ENCODE measurements at regions not wholly inside any gene's neighbourhood (a gene's known extent, or its start where the extent isn't known, plus 50 kb on each side); places are given as distances from the start of the nearest gene placed in this dataset.
A peak's percentile ranks its signal among the peaks of the same experiment; 100 is the strongest.

DNA sequence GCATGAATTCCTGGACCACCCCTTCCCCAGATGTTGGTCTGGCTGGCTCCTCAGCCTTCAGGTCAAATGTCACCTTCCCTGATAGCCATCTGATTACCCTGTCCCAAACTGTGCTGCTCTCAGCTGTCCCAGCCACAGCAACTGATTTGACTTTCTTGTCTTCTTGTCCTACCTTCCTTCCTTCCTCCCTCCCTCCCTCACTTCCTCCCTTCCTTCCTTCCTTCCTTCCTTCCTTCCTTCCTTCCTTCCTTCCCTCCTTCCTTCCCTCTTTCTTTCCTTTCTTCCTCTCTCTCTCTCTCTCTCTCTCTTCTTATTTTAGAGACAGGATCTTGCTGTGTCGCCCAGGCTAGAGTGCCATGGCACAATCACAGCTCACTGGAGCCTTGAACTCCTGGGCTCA lies 242.5 kb downstream of the RPS24 start:
- peaks cover 7% of the 10 kb centered on the region; the same call in 1 of the 2 replicates for H3K9me3 ChIP-seq (ENCODE audit: insufficient read depth, low read length)
- H3K27me3 ChIP-seq (ENCODE audit: insufficient read depth, insufficient read length) = peaks cover 2% of the 10 kb centered on the region
- no peak for DNase-seq (ENCODE audit: low read depth, low spot score)
- H3K4me1 ChIP-seq (ENCODE audit: insufficient read depth, insufficient read length) = no peaks in the 10 kb centered on the region
- no peak overlapping the region for H3K4me3 ChIP-seq (ENCODE audit: insufficient read length, low read depth)
- TF ChIP-seq YY1 (IDR thresholded peaks at IDR 0.05; ENCODE audit: insufficient read depth, insufficient read length) (no peak), ZNF274 (IDR thresholded peaks at IDR 0.05; ENCODE audit: low read depth, low read length) (no peak), SUZ12 (IDR thresholded peaks at IDR 0.05; ENCODE audit: extremely low read depth, insufficient read depth, insufficient read length) (no peak)
- no peaks in the 10 kb centered on the region for H3K36me3 ChIP-seq (ENCODE audit: insufficient read depth, insufficient read length, low read length)
- H3K9ac ChIP-seq (ENCODE audit: insufficient read length, low read depth) = no peak overlapping the region

DNA sequence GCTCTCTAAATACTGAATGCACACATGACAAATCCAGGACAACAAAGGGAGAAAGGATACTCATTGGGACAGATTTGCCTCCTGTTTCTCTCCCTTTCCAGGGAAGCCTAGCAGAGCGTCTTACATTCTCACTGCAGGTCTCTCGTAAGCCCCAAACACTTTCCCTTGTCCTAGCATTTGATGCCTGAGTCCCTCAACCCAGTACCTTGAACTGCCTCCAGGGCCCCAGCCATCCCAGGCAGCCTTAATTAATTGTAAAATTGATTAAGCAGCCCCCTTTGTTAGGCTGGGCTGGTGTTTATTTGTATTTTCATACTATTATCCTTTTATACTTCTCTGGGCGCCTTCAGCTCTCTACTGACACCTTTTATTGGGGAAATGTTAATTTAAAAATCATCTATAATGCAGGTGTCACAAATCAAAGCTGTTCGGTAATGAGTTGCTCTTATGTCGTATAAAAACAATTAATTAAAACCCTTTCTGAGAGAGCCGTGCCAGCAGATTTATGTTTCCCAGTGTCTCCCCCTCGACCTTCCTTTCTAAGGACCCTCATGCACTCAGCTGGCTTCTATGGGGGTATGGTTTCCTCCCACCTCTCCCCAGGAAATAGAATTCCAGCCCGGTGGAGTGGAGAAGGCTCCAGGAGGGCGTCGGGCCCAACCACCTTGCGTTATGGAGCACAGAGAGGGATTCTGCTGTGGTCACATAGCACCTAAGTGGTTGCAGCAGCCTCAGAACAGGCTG lies 243.8 kb downstream of the RPS24 start:
- peaks cover 6% of the 10 kb centered on the region for H3K4me1 ChIP-seq (ENCODE audit: insufficient read depth, insufficient read length)
- peaks cover 3% of the 10 kb centered on the region; the same call in 1 of the 2 replicates for H3K9me3 ChIP-seq (ENCODE audit: insufficient read depth, low read length)
- DNase-seq (ENCODE audit: low read depth, low spot score) = no peak
- peaks cover 2% of the 10 kb centered on the region for H3K27me3 ChIP-seq (ENCODE audit: insufficient read depth, insufficient read length)
- H3K9ac ChIP-seq (ENCODE audit: insufficient read length, low read depth) = no peak overlapping the region
- no peak for TF ChIP-seq SUZ12 (IDR thresholded peaks at IDR 0.05; ENCODE audit: extremely low read depth, insufficient read depth, insufficient read length)
- TF ChIP-seq ZNF274 (IDR thresholded peaks at IDR 0.05; ENCODE audit: low read depth, low read length) = no peak
- TF ChIP-seq YY1 (IDR thresholded peaks at IDR 0.05; ENCODE audit: insufficient read depth, insufficient read length) = no peak
- no peak overlapping the region for H3K4me3 ChIP-seq (ENCODE audit: insufficient read length, low read depth)
- no peaks in the 10 kb centered on the region for H3K36me3 ChIP-seq (ENCODE audit: insufficient read depth, insufficient read length, low read length)

DNA sequence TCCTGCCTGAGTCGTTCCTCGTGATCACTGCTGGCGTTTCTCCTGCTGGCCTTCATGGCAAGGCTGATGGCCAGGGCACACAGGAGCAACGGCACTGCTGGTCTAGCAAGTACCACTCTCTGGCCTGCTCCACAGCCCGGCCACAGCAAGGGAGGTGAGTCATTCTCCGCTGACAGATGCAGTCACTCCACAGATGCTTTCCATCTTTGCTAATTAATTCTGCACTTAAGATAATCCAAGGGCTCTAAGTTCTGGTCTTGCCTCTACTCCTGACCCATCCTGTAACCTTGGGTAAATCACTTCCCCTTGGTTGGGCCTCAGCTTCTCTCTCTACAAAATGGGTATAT lies 244.4 kb downstream of the RPS24 start:
- Histone ChIP-seq H3K9me3 (ENCODE audit: insufficient read depth, low read length) (no peaks in the 10 kb centered on the region), H3K27me3 (ENCODE audit: insufficient read depth, insufficient read length) (peaks cover 2% of the 10 kb centered on the region), H3K4me1 (ENCODE audit: insufficient read depth, insufficient read length) (peaks cover 7% of the 10 kb centered on the region), H3K36me3 (ENCODE audit: insufficient read depth, insufficient read length, low read length) (no peaks in the 10 kb centered on the region), H3K4me3 (ENCODE audit: insufficient read length, low read depth) (no peak overlapping the region), H3K9ac (ENCODE audit: insufficient read length, low read depth) (no peak overlapping the region)
- no peak for TF ChIP-seq ZNF274 (IDR thresholded peaks at IDR 0.05; ENCODE audit: low read depth, low read length)
- TF ChIP-seq SUZ12 (IDR thresholded peaks at IDR 0.05; ENCODE audit: extremely low read depth, insufficient read depth, insufficient read length) = no peak
- TF ChIP-seq YY1 (IDR thresholded peaks at IDR 0.05; ENCODE audit: insufficient read depth, insufficient read length) = no peak
- no peak for DNase-seq (ENCODE audit: low read depth, low spot score)

DNA sequence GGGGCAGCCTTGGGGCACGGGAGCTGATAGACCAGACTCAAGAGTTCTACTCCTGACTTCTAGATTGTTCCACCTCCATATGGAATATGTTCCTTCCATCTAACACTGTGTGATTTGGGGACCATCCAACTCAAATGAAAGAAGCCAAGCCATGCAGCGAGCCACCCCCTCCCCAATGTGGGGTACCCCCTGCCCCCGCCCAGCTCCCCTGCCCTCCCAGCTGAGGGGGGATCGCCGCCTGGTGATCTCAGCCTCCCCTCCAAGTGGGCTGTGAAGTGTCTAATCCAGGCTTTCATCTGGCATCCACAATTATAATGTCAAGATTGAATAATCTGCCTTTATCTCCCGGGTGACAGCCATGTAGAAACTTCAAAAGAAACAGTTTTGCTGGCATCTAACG lies 246.1 kb downstream of the RPS24 start:
- TF ChIP-seq SUZ12 (IDR thresholded peaks at IDR 0.05; ENCODE audit: extremely low read depth, insufficient read depth, insufficient read length) (no peak), ZNF274 (IDR thresholded peaks at IDR 0.05; ENCODE audit: low read depth, low read length) (no peak), YY1 (IDR thresholded peaks at IDR 0.05; ENCODE audit: insufficient read depth, insufficient read length) (no peak)
- H3K9ac ChIP-seq (ENCODE audit: insufficient read length, low read depth) = no peak overlapping the region
- H3K4me1 ChIP-seq (ENCODE audit: insufficient read depth, insufficient read length) = peaks cover 8% of the 10 kb centered on the region
- no peaks in the 10 kb centered on the region for H3K9me3 ChIP-seq (ENCODE audit: insufficient read depth, low read length)
- DNase-seq (ENCODE audit: low read depth, low spot score) = no peak
- H3K36me3 ChIP-seq (ENCODE audit: insufficient read depth, insufficient read length, low read length) = no peaks in the 10 kb centered on the region
- no peak overlapping the region for H3K4me3 ChIP-seq (ENCODE audit: insufficient read length, low read depth)
- H3K27me3 ChIP-seq (ENCODE audit: insufficient read depth, insufficient read length) = no peaks in the 10 kb centered on the region

DNA sequence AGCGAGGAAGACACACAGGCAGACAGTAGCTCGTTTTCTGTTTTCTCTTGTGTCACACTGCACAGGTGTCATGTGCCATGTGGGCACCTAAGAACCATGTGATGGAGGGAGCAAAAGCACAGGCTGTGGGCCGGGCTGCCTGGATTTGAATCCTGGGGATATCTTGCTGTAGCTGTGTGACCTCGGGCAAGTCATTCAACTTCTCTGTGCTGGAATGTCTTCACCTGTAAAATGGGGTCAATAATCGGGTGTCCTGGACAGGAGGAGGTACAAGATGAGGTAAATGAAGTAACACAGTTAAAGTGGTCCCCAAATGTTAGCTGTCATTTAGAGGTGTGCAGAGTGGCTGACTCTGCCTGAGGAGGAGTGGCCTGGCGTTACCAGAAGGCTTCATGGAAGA lies 246.9 kb downstream of the RPS24 start:
- Histone ChIP-seq H3K4me1 (ENCODE audit: insufficient read depth, insufficient read length) (peaks cover 8% of the 10 kb centered on the region), H3K9me3 (ENCODE audit: insufficient read depth, low read length) (no peaks in the 10 kb centered on the region), H3K9ac (ENCODE audit: insufficient read length, low read depth) (no peak overlapping the region), H3K4me3 (ENCODE audit: insufficient read length, low read depth) (no peak overlapping the region), H3K27me3 (ENCODE audit: insufficient read depth, insufficient read length) (no peaks in the 10 kb centered on the region), H3K36me3 (ENCODE audit: insufficient read depth, insufficient read length, low read length) (no peaks in the 10 kb centered on the region)
- TF ChIP-seq YY1 (IDR thresholded peaks at IDR 0.05; ENCODE audit: insufficient read depth, insufficient read length) = no peak
- TF ChIP-seq ZNF274 (IDR thresholded peaks at IDR 0.05; ENCODE audit: low read depth, low read length) = no peak
- no peak for TF ChIP-seq SUZ12 (IDR thresholded peaks at IDR 0.05; ENCODE audit: extremely low read depth, insufficient read depth, insufficient read length)
- no peak for DNase-seq (ENCODE audit: low read depth, low spot score)

DNA sequence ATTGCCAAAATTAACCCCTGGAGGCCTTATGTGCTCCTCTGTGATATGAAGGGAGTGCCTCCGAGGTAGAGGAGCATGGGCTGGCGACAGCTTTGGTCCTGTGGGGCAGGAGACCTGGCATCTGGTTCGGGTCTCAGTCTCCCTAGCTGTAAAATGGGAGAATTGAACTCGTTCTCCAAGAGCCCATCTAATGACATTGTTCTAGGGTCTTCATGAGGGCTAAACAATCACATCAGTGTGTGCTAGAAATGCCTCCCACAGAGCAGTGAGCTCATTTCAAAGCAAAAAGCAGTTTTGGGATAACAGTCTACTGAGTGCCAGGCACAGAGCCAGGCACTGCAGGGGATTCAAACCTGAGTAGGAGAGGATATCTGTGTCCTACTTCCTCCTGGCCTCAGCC lies 248.0 kb downstream of the RPS24 start:
- Histone ChIP-seq H3K9ac (ENCODE audit: insufficient read length, low read depth) (no peak overlapping the region), H3K9me3 (ENCODE audit: insufficient read depth, low read length) (no peaks in the 10 kb centered on the region), H3K4me1 (ENCODE audit: insufficient read depth, insufficient read length) (peaks cover 8% of the 10 kb centered on the region), H3K27me3 (ENCODE audit: insufficient read depth, insufficient read length) (no peaks in the 10 kb centered on the region), H3K4me3 (ENCODE audit: insufficient read length, low read depth) (no peak overlapping the region), H3K36me3 (ENCODE audit: insufficient read depth, insufficient read length, low read length) (no peaks in the 10 kb centered on the region)
- TF ChIP-seq ZNF274 (IDR thresholded peaks at IDR 0.05; ENCODE audit: low read depth, low read length) (no peak), YY1 (IDR thresholded peaks at IDR 0.05; ENCODE audit: insufficient read depth, insufficient read length) (no peak), SUZ12 (IDR thresholded peaks at IDR 0.05; ENCODE audit: extremely low read depth, insufficient read depth, insufficient read length) (no peak)
- DNase-seq (ENCODE audit: low read depth, low spot score) = no peak

DNA sequence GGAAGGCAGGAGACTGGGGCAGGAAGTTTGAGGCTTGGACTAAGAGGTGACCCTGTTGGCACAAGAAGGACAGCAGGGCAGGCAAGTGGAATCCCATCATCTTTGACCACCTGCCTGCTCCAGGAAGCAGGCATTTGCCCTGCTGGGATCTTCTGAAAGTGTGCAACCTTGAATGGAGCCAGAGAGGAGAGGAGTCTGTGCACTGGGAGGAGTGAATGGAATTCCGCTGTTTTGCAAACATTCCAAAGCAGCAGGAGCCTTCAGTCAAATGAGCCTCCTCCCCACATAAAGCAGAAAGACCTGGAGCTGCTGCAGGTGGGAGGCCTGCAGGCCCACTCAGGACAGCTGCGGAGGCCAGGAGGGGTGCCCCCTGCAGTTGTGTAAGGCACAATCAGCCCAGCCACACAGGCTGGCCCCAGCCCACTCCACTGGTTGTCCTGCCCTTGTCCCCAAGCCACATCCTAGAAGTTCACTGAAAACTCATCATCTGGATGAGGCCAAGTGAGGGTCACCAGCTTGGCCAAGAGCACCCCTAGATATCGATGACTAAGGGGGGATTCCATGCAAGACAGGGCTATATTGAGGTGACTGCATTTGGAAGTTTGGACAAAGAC lies 249.5 kb downstream of the RPS24 start:
- TF ChIP-seq SUZ12 (IDR thresholded peaks at IDR 0.05; ENCODE audit: extremely low read depth, insufficient read depth, insufficient read length) = no peak
- no peak for TF ChIP-seq ZNF274 (IDR thresholded peaks at IDR 0.05; ENCODE audit: low read depth, low read length)
- TF ChIP-seq YY1 (IDR thresholded peaks at IDR 0.05; ENCODE audit: insufficient read depth, insufficient read length) = no peak
- Histone ChIP-seq H3K36me3 (ENCODE audit: insufficient read depth, insufficient read length, low read length) (no peaks in the 10 kb centered on the region), H3K9ac (ENCODE audit: insufficient read length, low read depth) (no peak overlapping the region), H3K27me3 (ENCODE audit: insufficient read depth, insufficient read length) (no peaks in the 10 kb centered on the region), H3K4me1 (ENCODE audit: insufficient read depth, insufficient read length) (peaks cover 8% of the 10 kb centered on the region), H3K9me3 (ENCODE audit: insufficient read depth, low read length) (no peaks in the 10 kb centered on the region), H3K4me3 (ENCODE audit: insufficient read length, low read depth) (no peak overlapping the region)
- peak; percentile 58 for DNase-seq (ENCODE audit: low read depth, low spot score)
